CD14-positive monocyte (primary cell): ENCODE measurements at regions not wholly inside any gene's neighbourhood (a gene's known extent, or its start where the extent isn't known, plus 50 kb on each side); places are given as distances from the start of the nearest gene placed in this dataset.

ENCODE experiments used
- DNase-seq, 3 donors: peaks; one replicate each; pipeline ENCODE4 v3.0.0-alpha.2; 2011 to 2022
- H2AFZ ChIP-seq: 2 replicates; pipeline ENCODE4 v1.6.0; 2012; ENCODE audit warnings: mild to moderate bottlenecking, low read depth, low read length, inconsistent platforms; ENCODE audit not compliant: insufficient read depth, poor library complexity, severe bottlenecking
- H3K27ac ChIP-seq, 2 donors: 1 replicate in 1 of 2; 2 replicates in 1 of 2; pipeline ENCODE4 v1.5.1; 2012 to 2013; ENCODE audit warnings: low read length in 2 of 2, control low read depth in 1 of 2, inconsistent platforms in 1 of 2, low read depth in 1 of 2, mild to moderate bottlenecking in 1 of 2
- H3K27me3 ChIP-seq, 2 donors: one replicate each; pipeline versions ENCODE4 v1.6.0 to v1.6.1; 2011 to 2013; ENCODE audit warnings: low read length in 2 of 2; ENCODE audit not compliant: control insufficient read depth in 2 of 2, insufficient read depth in 2 of 2
- H3K36me3 ChIP-seq, 2 donors: replicated peaks in 1 of 2; 1 replicate in 1 of 2; 2 replicates in 1 of 2; pipeline versions ENCODE4 v1.5.1 to v1.6.1; 2012 to 2013; ENCODE audit warnings: low read length in 2 of 2, control low read depth in 1 of 2, inconsistent platforms in 1 of 2, mild to moderate bottlenecking in 1 of 2; ENCODE audit not compliant: insufficient read depth in 2 of 2, control insufficient read depth in 1 of 2
- H3K4me1 ChIP-seq, 2 donors: 1 replicate in 1 of 2; 2 replicates in 1 of 2; pipeline versions ENCODE4 v1.5.1 to v1.6.1; 2012 to 2013; ENCODE audit warnings: low read length in 2 of 2, control low read depth in 1 of 2, inconsistent platforms in 1 of 2, mild to moderate bottlenecking in 1 of 2, moderate library complexity in 1 of 2; ENCODE audit not compliant: insufficient read depth in 2 of 2, control insufficient read depth in 1 of 2
- H3K4me2 ChIP-seq: replicated peaks from 2 replicates; pipeline ENCODE3; 2012; ENCODE audit warnings: low read length, moderate library complexity, mild to moderate bottlenecking; ENCODE audit not compliant: poor library complexity, severe bottlenecking; ENCODE audit errors: extremely low read depth
- H3K4me3 ChIP-seq, 3 experiments: fragments of 200-600 bp in 1 of 3; sonication (generic) in 1 of 3; replicated peaks in 1 of 3; 1 replicate in 2 of 3; 2 replicates in 1 of 3; pipeline ENCODE4 v1.5.1; 2011 to 2013; ENCODE audit warnings: low read length in 3 of 3, mild to moderate bottlenecking in 3 of 3, control low read depth in 2 of 3, low read depth in 2 of 3, inconsistent platforms in 1 of 3, moderate library complexity in 1 of 3
- H3K79me2 ChIP-seq: 2 replicates; pipeline ENCODE4 v1.6.0; 2012; ENCODE audit warnings: mild to moderate bottlenecking, control low read depth, inconsistent platforms, low read length, moderate library complexity; ENCODE audit not compliant: insufficient read depth
- H3K9ac ChIP-seq: 2 replicates; pipeline ENCODE4 v1.6.0; 2017; ENCODE audit warnings: low read length, mild to moderate bottlenecking; ENCODE audit not compliant: insufficient read depth, poor library complexity, severe bottlenecking
- H3K9me3 ChIP-seq, 2 donors: replicated peaks in 1 of 2; 1 replicate in 1 of 2; 2 replicates in 1 of 2; pipeline versions ENCODE4 v1.5.1 to v1.6.1; 2012 to 2013; ENCODE audit warnings: low read length in 2 of 2, control low read depth in 1 of 2; ENCODE audit not compliant: control insufficient read depth in 1 of 2, insufficient read depth in 1 of 2
- H4K20me1 ChIP-seq: 2 replicates; pipeline ENCODE4 v1.6.0; 2012; ENCODE audit warnings: mild to moderate bottlenecking, low read length, control low read depth, moderate library complexity; ENCODE audit not compliant: insufficient read depth
- H3K27ac Mint-ChIP-seq, 7 donors: one replicate each; pipeline ENCODE4 v1.8.0; 2020; ENCODE audit warnings: mild to moderate bottlenecking in 7 of 7, mixed read lengths in 7 of 7, moderate library complexity in 6 of 7, inconsistent platforms in 2 of 7
- H3K27me3 Mint-ChIP-seq, 3 donors: one replicate each; pipeline ENCODE4 v1.8.0; 2021 to 2022; ENCODE audit warnings: low read depth in 3 of 3, mild to moderate bottlenecking in 3 of 3, mixed read lengths in 3 of 3, moderate library complexity in 3 of 3, inconsistent platforms in 1 of 3
- H3K36me3 Mint-ChIP-seq, 2 donors: one replicate each; pipeline ENCODE4 v1.8.0; 2020; ENCODE audit warnings: mixed read lengths in 2 of 2, inconsistent platforms in 1 of 2, mild to moderate bottlenecking in 1 of 2
- H3K4me1 Mint-ChIP-seq: one replicate; pipeline ENCODE4 v1.8.0; 2020; ENCODE audit warnings: mild to moderate bottlenecking, mixed read lengths
- H3K4me3 Mint-ChIP-seq, 2 donors: one replicate each; pipeline ENCODE4 v1.8.0; 2020; ENCODE audit warnings: mild to moderate bottlenecking in 2 of 2, mixed read lengths in 2 of 2, moderate library complexity in 1 of 2
- H3K9me3 Mint-ChIP-seq, 7 donors: one replicate each; pipeline ENCODE4 v1.8.0; 2020 to 2022; ENCODE audit warnings: mixed read lengths in 7 of 7, mild to moderate bottlenecking in 6 of 7, moderate library complexity in 6 of 7, inconsistent platforms in 2 of 7
- CTCF ChIP-seq: fragments of 200-600 bp; IDR thresholded peaks from one replicate; pipeline ENCODE4 v1.8.0; 2022; ENCODE audit warnings: antibody characterized with exemption, mild to moderate bottlenecking
- WGBS: methylation state at CpG from one replicate; pipeline ENCODE4 v1.1.5; 2013; ENCODE audit warnings: missing lambda C conversion rate; ENCODE audit not compliant: insufficient coverage; 5-methylcytosine and 5-hydroxymethylcytosine counted together
- intact Hi-C, 2 donors: fragments of 100-400 bp; cut with micrococcal nuclease; formaldehyde crosslinking; loops; one replicate each; pipeline versions ENCODE4 v1.15.0 to v1.15.1; 2023

GRCh38 chr14:27184427-27184826 lies 586.6 kb upstream of the NOVA1 start:
- Mint-ChIP-seq H3K27ac (no peak overlapping the region), H3K4me3 (no peak overlapping the region), H3K9me3 (peaks cover 0 to 2% (median 0%) of the 10 kb centered on the region in 7 donors), H3K27me3 (peaks cover 0 to 1% (median 0%) of the 10 kb centered on the region in 3 donors), H3K4me1 (no peaks in the 10 kb centered on the region), H3K36me3 (no peaks in the 10 kb centered on the region)
- H3K4me3 ChIP-seq: no peak overlapping the region
- no peak overlapping the region for H3K27ac ChIP-seq
- H3K4me1 ChIP-seq: no peaks in the 10 kb centered on the region
- no peaks in the 10 kb centered on the region for H3K36me3 ChIP-seq
- intact Hi-C loops: no loop called here
- no peak overlapping the region for H3K4me2 ChIP-seq
- no peaks in the 10 kb centered on the region for H3K79me2 ChIP-seq
- no peaks in the 10 kb centered on the region for H4K20me1 ChIP-seq
- no peak overlapping the region for H2AFZ ChIP-seq
- no peaks in the 10 kb centered on the region for H3K9me3 ChIP-seq
- no peaks in the 10 kb centered on the region for H3K27me3 ChIP-seq
- TF ChIP-seq CTCF: no peak
- no peak for DNase-seq
- H3K9ac ChIP-seq: no peak overlapping the region
- WGBS: no CpG with 5 or more reads among the region's 4 CpGs

- no peak overlapping the region for H3K27ac ChIP-seq
- Mint-ChIP-seq H3K36me3 (no peaks in the 10 kb centered on the region), H3K4me3 (no peak overlapping the region), H3K27ac (no peak overlapping the region), H3K4me1 (no peaks in the 10 kb centered on the region), H3K9me3 (no peaks in the 10 kb centered on the region), H3K27me3 (peaks cover 0 to 1% (median 0%) of the 10 kb centered on the region in 3 donors)
- H3K4me2 ChIP-seq: no peak overlapping the region
- no peak overlapping the region for H3K9ac ChIP-seq
- H3K79me2 ChIP-seq: no peaks in the 10 kb centered on the region
- no peaks in the 10 kb centered on the region for H3K36me3 ChIP-seq
- no peak overlapping the region for H2AFZ ChIP-seq
- H3K9me3 ChIP-seq: no peaks in the 10 kb centered on the region
- DNase-seq: no peak
- no peaks in the 10 kb centered on the region for H4K20me1 ChIP-seq
- no CpG with 5 or more reads among the region's 1 CpG for WGBS
- TF ChIP-seq CTCF: no peak
- no peaks in the 10 kb centered on the region for H3K4me1 ChIP-seq
- H3K27me3 ChIP-seq: no peaks in the 10 kb centered on the region
- no peak overlapping the region for H3K4me3 ChIP-seq
- intact Hi-C loops: no loop called here
These were observed 588.2 kb upstream of the NOVA1 start for GRCh38 chr14:27186048-27186447.
